AML-193 (cell line): ENCODE measurements at regions not wholly inside any gene's neighbourhood (a gene's known extent, or its start where the extent isn't known, plus 50 kb on each side); places are given as distances from the start of the nearest gene placed in this dataset.

Experiments used
- DNase-seq, 2 experiments: peaks; one replicate each; lab custom pipeline; 2025; lab: John Stamatoyannopoulos, UW

GRCh38 chr5:103345461-103345860 is 86.9 kb downstream of the MACIR start:
- no peak for DNase-seq

DNA sequence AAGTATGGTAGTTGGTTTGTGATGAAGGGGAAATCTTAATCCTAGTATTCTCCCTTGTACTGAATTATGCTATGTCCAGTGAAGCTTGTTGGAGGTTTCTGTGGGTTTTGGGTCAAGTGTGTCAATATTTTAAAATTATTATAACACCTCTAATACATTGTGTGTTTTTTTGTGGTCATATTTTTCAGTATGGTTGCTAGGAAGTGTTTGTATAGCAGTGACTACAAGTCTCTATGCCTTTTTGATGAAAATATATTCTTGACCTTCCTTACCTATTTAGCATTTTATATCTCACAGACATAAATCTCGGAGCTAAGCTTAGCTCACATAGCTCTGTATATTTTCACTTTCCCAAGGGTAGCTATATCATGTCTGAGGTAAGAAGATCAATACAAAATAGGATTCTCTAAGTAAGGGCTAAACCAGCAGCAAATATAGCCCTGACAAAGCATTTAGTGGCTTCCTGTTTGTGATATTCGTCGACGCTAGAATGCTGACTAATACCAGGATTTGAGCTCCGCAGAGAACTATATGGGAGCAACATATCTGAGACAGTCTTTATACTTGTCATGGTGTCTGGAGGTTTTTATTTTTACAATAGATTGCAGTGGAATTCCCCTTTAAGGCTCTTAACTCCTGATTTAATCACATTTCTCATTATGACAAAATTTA is 82.3 kb downstream of the MACIR start:
- DNase-seq: no peak

DNA sequence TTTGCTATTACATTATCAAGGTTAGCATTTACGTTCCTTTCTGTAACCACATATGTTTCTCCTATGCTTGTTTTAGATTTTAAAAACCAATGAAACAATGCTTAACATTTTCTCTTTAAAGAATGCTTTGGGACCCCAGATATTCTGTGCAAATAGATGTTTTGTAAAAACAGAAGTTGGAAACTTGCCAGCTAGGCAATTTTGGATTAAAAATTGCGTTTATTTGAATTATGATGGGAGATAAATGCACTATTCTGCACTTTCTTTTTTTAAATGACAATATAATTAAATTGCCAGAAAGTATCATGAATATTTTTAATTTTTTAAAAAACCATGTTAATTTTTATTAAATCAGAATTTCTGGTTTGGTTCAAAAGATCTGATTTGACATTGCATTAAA is 81.6 kb downstream of the MACIR start:
- no peak for DNase-seq

DNA sequence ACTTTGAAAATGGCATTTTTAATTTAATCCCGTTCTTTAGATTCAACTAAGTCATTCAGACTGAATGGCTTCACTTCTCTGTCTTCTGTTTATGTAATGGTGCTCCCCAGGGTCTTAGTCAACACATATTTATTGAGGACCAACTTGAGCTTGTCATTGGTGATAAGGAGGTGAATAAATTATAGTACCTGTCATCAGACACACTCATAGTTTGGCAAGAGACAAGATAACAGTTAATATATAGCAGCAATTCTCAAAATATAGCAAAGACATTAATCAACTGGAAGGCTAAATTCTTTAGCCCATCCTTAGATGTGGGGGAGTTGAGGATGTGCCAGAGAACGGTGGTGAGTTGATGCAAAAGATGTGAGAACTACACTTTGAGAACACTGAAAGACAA is 78.4 kb downstream of the MACIR start:
- DNase-seq: no peak

DNA sequence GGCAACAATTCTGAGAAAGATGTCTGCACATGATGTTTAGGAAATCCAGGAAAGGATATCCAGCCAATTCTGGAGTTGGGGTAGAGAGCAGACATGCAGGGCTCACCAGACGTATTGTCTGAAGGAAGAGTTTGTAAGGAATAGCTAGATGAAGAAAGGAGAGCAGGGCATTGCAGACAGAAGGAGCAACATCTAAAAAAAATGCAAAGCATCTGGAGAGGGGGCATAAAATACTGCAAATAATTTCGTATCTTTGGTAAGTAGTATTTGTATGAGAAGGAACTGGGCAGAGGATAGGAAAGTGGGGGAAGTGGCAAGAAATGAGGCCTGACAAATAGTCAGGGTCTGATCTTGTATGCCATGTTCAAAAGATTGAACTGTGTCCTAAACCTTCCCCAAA is 74.8 kb downstream of the MACIR start:
- no peak for DNase-seq

DNA sequence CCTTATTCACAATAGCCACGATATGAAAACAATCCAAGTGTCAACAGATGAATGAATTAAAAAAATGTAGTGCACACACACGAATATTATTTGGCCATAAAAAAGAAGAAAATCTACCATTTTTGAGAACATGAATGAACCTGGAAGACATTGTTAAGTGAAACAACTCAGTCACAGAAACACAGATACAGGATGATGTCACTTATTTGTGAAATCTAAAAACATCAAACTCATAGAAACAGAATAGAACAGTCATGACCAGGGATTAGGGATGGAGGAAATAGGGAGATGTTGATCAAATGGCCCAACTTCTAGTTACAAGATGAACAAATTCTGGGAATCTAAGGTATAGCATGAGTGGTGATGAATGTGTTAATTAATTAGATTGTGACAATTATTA is 72.3 kb downstream of the MACIR start:
- DNase-seq: no peak
